Hematopoietic multipotent progenitor cell treated with erythropoietin and hydrocortisone succinate and interleukin-3 and kit ligand, for 17 days (in vitro differentiated cells): ENCODE measurements at regions not wholly inside any gene's neighbourhood (a gene's known extent, or its start where the extent isn't known, plus 50 kb on each side); places are given as distances from the start of the nearest gene placed in this dataset.

Experiments used
- DNase-seq: peaks from one replicate; pipeline ENCODE4 v3.0.0-alpha.2; 2015; ENCODE audit warnings: low spot score

DNA sequence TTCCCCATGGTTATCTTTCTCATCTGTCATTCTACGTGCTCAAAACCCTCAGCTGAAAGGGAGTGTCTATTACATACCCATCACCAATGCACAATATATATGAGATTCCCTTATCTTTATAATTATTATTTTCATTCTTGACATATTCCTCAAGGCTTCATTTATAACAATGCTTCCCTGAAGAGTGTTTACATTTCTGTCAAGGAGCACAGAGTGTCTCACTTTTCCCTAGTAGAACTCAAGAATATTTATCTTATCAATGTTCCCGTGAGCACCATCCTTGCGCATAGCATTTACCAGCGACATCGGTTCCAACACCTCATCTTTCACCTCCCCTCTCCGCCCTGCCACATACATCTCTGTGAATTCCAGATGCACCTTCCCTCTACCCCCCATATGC lies 250.6 kb downstream of the PLA2G4A start:
- no peak for DNase-seq

DNA sequence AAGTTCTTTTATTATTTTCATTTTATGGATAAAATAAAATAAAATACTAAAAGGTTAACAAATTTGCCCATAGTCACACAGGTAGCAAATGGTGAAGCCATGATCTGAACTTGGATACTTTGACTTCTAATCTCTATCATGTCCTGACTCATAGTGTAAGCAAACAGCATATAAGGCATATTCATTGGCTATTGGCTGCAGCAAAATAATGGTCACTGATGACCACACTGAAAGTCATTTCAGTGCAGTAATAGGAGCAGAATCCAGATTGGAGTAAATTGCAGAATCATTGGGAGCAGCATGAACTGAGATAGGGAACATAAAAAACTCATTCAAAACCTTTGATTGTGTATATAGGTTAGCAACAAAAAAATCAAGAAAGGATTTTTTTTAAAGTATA lies 262.9 kb downstream of the PLA2G4A start:
- no peak for DNase-seq

- no peak for DNase-seq
Observed at GRCh38 chr1:187092104-187092503, 263.4 kb downstream of the PLA2G4A start.

DNA sequence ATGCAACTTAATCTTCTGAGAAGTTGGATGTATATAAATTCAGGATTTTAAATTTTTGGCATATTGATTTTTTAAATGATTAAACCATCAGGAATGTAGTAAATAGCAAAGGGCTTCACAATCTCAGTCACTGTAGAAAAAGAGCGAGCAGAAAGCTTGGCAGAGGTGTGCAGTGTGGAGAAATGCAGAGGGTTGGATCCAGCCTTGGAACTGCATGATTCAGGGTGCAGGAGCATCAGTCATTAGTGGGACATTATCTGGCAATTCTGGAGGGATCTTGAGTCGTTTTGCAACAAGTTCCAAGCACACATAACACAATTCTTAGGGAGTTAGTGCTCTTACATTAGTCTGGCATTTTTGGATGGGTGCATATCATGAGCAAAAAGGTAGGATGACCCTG lies 267.9 kb downstream of the PLA2G4A start:
- DNase-seq, result no peak

DNA sequence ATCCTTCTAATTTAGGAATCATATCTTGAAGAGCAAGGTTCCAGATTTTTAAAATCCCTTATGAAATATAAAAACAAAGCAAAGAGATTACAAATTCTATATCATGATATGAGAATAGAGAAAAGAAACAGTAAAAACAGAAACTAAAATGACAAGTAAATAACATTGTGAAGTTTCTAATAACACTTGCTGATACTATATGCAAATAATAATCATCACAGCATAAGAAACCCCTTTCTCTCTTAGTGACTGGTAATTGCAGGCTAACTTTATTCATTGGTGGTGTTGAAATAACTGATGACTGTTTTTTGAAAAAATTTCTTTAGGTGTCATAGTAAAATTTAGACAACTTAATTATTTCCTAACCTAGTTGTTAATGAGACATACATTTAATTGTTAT lies 281.6 kb downstream of the PLA2G4A start:
- no peak for DNase-seq

DNA sequence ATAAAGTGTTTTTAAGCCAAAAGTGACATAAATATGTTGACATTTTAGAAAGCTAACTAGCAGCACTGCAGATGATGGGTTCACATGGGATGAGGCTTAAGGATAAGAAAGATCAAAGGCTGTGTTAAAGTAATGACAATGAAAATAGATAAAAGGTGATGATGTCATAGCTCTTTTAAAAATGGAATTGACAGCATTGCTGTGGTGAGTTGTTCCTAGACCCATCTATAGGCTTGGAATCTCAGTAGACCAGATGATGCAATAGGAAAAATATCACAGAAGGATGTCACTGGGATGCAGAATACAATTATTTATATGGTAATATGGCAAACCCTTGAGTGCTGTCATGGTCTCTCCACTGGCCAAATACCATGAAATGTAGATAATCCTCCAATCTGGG lies 286.0 kb downstream of the PLA2G4A start:
- DNase-seq, result no peak

- DNase-seq, result no peak
Observed at GRCh38 chr1:187121661-187122060, 292.9 kb downstream of the PLA2G4A start.

- DNase-seq, result no peak
Observed at GRCh38 chr1:187122566-187122965, 293.8 kb downstream of the PLA2G4A start.

- DNase-seq, result no peak
Observed at GRCh38 chr1:187129132-187129531, 300.4 kb downstream of the PLA2G4A start.

DNA sequence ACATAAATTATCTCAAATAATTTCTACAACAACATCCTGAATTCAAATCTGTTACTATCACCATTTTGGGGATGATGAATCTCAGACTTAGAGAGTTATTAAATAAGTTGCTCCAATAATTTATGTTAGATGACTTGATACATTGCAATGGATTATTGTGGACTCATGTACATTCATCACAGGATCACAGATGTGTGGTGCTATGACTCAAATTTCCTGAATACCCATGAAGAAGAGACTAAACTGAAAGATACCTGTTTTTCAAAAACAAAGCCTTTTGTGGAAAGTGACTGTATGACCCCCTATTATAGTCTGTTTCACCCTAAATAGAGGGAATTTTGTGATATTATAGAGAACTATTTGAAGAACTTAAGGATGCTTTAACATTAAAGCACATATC lies 315.0 kb downstream of the PLA2G4A start:
- DNase-seq, result no peak

- no peak for DNase-seq
Observed at GRCh38 chr1:187146388-187146787, 317.6 kb downstream of the PLA2G4A start.

- no peak for DNase-seq
Observed at GRCh38 chr1:187151555-187151954, 322.8 kb downstream of the PLA2G4A start.

DNA sequence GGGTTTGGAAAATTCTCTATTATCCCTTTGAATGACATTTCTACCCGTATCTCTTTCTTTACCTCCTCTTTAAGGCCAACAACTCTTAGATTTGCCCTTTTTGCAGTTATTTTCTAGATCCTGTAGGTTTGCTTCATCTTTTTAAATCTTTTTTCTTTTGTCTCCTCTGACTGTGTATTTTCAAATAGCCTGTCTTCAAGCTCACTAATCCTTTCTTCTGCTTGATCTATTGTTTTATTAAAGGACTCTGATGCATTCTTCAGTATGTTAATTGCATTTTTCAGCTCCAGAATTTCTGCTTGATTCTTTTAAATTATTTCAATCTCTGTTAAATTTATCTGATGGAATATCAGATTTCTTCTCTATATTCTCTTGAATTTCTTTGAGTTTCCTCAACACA lies 324.3 kb downstream of the PLA2G4A start:
- DNase-seq, result no peak

DNA sequence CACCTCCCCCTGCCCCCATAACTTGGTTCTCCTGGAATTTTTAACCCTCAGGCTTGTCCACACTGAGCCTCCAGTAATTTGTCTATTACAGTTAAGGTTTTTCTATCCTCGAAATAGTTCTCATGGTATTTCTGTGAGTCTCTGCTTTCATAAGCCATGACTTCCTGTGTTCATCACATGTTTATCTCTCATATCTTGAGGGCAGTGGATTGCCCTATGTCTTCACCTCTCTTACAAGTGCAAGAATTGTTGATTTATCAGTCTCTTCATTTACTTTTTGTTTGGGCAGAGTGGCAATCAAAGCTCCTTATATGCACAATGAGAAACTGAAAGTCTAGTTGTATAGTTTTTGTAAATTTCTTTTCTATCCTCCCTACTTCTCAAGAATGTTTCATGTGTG lies 328.4 kb downstream of the PLA2G4A start:
- no peak for DNase-seq

DNA sequence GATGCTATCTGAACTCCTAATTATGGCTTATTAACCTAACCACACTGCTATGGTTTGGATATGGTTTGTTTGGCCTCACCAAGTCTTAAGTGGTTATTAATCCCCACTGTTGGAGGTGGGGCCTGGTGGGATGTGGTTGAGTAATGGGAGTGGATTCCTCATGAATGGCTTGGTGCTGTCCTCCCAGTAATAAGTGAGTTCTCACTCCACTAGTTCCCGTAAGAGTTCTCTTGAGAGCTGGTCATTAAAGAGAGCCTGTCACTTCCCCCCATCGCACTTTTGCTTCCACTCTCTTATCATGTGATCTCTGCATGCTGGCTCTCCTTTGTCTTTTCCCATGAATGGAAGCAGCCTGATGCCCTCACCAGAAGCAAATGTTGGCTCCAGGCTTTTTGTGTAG lies 328.8 kb downstream of the PLA2G4A start:
- DNase-seq, result no peak

- no peak for DNase-seq
Observed at GRCh38 chr1:187167555-187167954, 338.8 kb downstream of the PLA2G4A start.

GRCh38 chr1:187168297-187168696 lies 339.5 kb downstream of the PLA2G4A start:
- DNase-seq, result no peak

- DNase-seq, result no peak
Observed at GRCh38 chr1:187185389-187185788, 356.6 kb downstream of the PLA2G4A start.

- DNase-seq, result no peak
Observed at GRCh38 chr1:187197685-187198084, 368.9 kb downstream of the PLA2G4A start.

DNA sequence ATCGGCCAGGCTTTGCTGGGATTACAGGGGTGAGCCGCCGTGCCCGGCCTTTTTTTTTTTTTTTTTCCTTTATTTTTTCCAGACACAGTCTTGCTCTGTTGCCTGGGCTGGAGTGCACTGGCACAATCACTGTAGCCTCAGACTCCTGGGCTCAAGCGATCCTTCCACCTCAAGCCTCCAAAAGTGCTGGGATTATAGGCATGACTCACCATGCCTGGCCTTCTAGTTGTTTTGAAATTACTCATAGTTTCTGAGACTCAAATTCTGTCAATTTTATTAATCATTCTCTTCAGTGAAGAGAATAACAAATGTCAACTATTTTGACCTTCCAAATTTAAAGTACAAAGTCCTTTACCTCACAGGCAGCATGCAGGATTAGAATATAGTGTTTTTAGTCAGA lies 374.5 kb downstream of the PLA2G4A start:
- DNase-seq, result no peak

DNA sequence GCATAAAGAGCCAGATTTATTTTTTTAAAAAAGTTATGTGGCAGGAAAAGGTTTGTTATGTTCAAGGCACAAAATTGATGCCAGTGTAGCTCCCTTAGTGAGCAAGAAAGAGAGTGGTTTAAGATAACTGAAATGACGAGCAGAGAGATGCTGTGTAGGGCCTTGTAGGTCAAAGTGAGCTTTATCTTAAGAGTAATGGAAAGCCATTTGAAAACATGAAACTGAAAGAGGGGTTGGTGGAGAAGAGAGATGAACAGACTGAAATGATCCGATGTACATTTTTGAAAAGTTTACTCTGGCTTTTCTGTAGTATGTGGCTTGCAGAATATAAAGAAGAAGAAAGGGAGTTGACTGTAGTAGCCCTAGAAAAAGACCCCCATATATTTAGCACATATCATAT lies 383.6 kb downstream of the PLA2G4A start:
- DNase-seq, result no peak

DNA sequence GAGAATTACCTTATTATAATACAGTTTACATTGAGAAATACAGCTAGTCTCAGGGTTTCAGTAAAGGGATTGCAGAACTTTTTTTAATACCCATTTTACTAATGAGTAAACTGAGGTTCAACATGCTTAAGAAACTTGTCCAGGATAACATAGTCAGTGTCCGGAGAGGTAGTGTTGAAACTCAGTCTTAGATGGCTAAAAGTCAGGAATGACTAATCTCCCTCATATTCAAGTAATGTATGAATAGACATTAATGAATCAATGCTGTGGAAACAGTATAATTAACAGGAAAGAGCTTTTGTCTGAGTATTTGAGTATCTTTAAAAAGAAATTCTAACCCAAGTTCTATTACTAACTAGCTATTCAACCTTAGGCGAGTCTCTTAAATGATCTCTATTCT lies 397.6 kb downstream of the PLA2G4A start:
- no peak for DNase-seq

GRCh38 chr1:187228790-187229189 lies 400.0 kb downstream of the PLA2G4A start:
- DNase-seq, result no peak

DNA sequence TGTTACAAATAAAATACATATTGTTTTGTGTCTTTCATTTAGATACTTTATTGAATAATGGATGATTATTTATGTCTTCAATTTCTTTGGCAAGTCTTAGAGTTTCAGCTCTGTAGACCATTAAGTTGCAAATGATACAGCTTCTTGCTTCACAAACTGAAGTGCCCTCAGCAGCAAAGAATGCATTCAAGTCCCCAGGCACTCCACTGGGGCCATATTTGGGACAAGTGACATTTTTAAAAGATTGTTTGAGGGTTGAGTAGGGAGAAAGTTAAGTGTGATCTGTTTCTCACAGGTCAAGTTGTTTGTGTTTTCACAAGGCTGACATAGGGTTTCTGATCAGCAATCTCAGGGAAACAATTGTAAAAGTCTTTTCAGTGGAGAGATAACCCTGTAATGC lies 400.7 kb downstream of the PLA2G4A start:
- DNase-seq, result no peak

DNA sequence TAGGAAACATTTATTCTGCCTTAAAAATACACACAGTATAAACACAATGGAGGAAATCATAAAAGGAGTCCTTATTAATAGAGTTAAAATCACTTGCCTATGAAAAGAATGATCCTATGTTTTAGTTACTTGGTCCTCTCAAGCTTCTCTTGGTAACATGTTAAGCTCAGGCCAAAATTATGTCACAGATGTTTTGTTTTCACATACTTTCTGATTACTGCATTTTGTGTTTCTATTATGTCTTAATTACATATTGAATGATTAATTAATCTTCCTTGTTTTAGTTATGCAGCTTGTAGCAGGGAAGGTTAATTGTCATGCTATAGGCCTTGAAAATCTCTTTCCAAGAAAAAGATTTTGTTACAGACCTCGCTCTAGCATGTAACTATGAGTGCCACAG lies 406.0 kb downstream of the PLA2G4A start:
- no peak for DNase-seq
